K562 (cell line): ENCODE measurements at regions not wholly inside any gene's neighbourhood (a gene's known extent, or its start where the extent isn't known, plus 50 kb on each side); places are given as distances from the start of the nearest gene placed in this dataset.

Experiments used
- BMI1 ChIP-seq: fragments of 150-350 bp; IDR thresholded peaks from 2 replicates; pipeline ENCODE4 v1.6.1; 2014; ENCODE audit warnings: low read length
- NEUROD1 ChIP-seq: fragments of 150-350 bp; IDR thresholded peaks from 2 replicates; pipeline ENCODE4 v1.6.1; 2014; ENCODE audit warnings: borderline replicate concordance, low read length, low read depth; ENCODE audit not compliant: partially characterized antibody
- NR2C1 ChIP-seq, 2 experiments: fragments of 450-650 bp; IDR thresholded peaks; 2 replicates each; pipeline ENCODE4 v1.6.1; 2017; ENCODE audit warnings: mild to moderate bottlenecking in 2 of 2, antibody characterized with exemption in 1 of 2, inconsistent platforms in 1 of 2, missing compliant biosample characterization in 1 of 2, missing genetic modification characterization in 1 of 2
- POLR2AphosphoS5 ChIP-seq: IDR thresholded peaks from 2 replicates; pipeline ENCODE4 v1.6.1; 2011; ENCODE audit warnings: mild to moderate bottlenecking, low read depth, low read length, moderate library complexity; ENCODE audit not compliant: control insufficient read depth, insufficient read depth
- POLR2G ChIP-seq: fragments of 200-400 bp; formaldehyde crosslinking; IDR thresholded peaks from 2 replicates; pipeline ENCODE4 v1.6.1; 2017; ENCODE audit warnings: low read depth, mild to moderate bottlenecking, antibody characterized with exemption, low read length, moderate library complexity
- RNF2 ChIP-seq: sonication (generic); IDR thresholded peaks from 2 replicates; pipeline ENCODE4 v1.6.1; 2016
- SMAD4 ChIP-seq: fragments of 250-450 bp; sonication (Bioruptor Pico); conservative IDR thresholded peaks from 2 replicates; pipeline ENCODE4 v1.8.0; 2021; ENCODE audit warnings: inconsistent platforms, mild to moderate bottlenecking, moderate library complexity
- TAL1 ChIP-seq: fragments of 450-650 bp; IDR thresholded peaks from 2 replicates; pipeline ENCODE4 v1.6.1; 2016; ENCODE audit warnings: mild to moderate bottlenecking
- TARDBP ChIP-seq: fragments of 450-650 bp; IDR thresholded peaks from 2 replicates; pipeline ENCODE4 v1.6.1; 2016
- TCF3 ChIP-seq: sonication (generic); formaldehyde crosslinking; IDR thresholded peaks from 2 replicates; pipeline ENCODE4 v1.4.0; 2020; ENCODE audit warnings: mild to moderate bottlenecking, missing genetic modification reagents
- THRAP3 ChIP-seq: fragments of 450-650 bp; IDR thresholded peaks from 2 replicates; pipeline ENCODE4 v1.6.1; 2016; ENCODE audit warnings: mild to moderate bottlenecking, inconsistent platforms, borderline replicate concordance
- UBTF ChIP-seq, 2 experiments: IDR thresholded peaks; 2 replicates each; pipeline ENCODE4 v1.6.1; 2012; ENCODE audit warnings: improper control_type of control experiment in 2 of 2, low read depth in 2 of 2, low read length in 2 of 2, borderline replicate concordance in 1 of 2
- ZNF277 ChIP-seq: fragments of 250-450 bp; sonication (Bioruptor Pico); IDR thresholded peaks from 2 replicates; pipeline ENCODE4 v1.8.0; 2022; ENCODE audit warnings: inconsistent platforms, mild to moderate bottlenecking, moderate library complexity, borderline replicate concordance
- ZNF280A ChIP-seq: fragments of 450-650 bp; IDR thresholded peaks from 2 replicates; pipeline ENCODE4 v1.6.1; 2018; ENCODE audit warnings: mild to moderate bottlenecking, low read depth; ENCODE audit not compliant: partially characterized antibody
- TF ChIP-seq, protein P1 (sequence below): fragments of 450-650 bp; IDR thresholded peaks from 2 replicates; pipeline ENCODE4 v1.6.1; 2016
- TF ChIP-seq, protein P2 (sequence below): conservative IDR thresholded peaks from 2 replicates; pipeline ENCODE4 v1.6.1; 2011; ENCODE audit warnings: low read depth, mild to moderate bottlenecking, low read length; ENCODE audit not compliant: control insufficient read depth
- TF ChIP-seq, protein P3 (sequence below): fragments of 450-650 bp; IDR thresholded peaks from 2 replicates; pipeline ENCODE4 v1.6.1; 2014; ENCODE audit warnings: low read depth, mild to moderate bottlenecking, moderate library complexity, borderline replicate concordance

DNA sequence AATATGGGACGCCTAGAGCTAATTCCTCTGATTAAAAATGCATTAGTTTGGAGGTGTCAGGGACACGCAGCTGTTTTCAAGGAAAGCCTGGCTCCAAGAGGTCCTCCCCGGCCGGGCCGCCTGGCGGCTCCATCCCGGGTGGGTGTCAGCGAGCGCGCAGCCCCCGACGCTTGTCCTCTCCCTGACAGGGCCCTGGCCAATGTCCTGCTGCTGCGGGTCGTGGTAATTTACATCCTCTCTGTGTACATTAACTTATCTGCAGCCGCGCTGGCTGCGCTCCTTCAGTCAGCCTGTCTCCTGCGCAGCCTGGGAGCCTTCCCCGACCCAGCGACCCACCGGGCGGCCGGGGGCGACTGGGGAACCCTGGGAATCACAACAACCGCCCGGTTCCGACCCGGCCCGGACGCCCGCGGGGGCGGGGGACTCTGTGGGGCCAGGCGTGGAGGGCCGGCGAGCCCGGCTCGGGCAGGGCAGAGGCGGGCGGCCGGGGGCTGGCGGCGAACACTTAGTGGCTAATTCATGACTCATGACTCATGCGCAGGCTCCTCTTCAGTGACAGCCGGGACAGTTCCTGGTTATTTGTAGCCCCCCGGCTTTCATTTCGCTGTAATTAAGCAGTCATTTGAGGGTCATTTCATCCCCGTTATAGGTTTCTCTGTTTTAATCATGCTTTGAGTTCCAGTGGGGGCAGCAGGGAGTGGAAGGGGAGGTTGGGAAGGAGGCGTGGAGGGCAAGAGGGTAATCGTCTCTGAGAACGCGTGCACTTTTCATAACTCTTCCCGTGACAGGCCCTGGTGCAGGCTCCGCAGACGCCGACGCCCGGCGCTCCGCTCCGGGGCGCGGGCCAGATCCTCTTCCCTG is 141.9 kb upstream of the CTAGE1 start (continued):
- TF ChIP-seq ZNF277 (no peak), NEUROD1 (peak; percentile 42), UBTF (IDR thresholded peaks at IDR 0.05; ENCODE audit: borderline replicate concordance in 1 of 2, low read depth in 2 of 2, low read length in 2 of 2) (peak; percentile 87 to 97; a peak in 3 of 4 replicates), TAL1 (no peak), THRAP3 (no peak), TCF3 (CRISPR knock-in tag) (peak; percentile 39), NR2C1 (IDR thresholded peaks at IDR 0.05) (no peak), NR2C1 (tag; IDR thresholded peaks at IDR 0.05) (no peak), SMAD4 (peak; percentile 78), POLR2AphosphoS5 (0 out of 2 replicates have a peak, but pooled peaks have one; percentile 15), RNF2 (no peak), BMI1 (no peak), ZNF280A (no peak), TARDBP (no peak), POLR2G (peak; percentile 93)
- TF ChIP-seq, protein P1, sequence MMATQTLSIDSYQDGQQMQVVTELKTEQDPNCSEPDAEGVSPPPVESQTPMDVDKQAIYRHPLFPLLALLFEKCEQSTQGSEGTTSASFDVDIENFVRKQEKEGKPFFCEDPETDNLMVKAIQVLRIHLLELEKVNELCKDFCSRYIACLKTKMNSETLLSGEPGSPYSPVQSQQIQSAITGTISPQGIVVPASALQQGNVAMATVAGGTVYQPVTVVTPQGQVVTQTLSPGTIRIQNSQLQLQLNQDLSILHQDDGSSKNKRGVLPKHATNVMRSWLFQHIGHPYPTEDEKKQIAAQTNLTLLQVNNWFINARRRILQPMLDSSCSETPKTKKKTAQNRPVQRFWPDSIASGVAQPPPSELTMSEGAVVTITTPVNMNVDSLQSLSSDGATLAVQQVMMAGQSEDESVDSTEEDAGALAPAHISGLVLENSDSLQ: peak; percentile 77
- TF ChIP-seq, protein P2, sequence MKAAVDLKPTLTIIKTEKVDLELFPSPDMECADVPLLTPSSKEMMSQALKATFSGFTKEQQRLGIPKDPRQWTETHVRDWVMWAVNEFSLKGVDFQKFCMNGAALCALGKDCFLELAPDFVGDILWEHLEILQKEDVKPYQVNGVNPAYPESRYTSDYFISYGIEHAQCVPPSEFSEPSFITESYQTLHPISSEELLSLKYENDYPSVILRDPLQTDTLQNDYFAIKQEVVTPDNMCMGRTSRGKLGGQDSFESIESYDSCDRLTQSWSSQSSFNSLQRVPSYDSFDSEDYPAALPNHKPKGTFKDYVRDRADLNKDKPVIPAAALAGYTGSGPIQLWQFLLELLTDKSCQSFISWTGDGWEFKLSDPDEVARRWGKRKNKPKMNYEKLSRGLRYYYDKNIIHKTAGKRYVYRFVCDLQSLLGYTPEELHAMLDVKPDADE: 0 out of 2 replicates have a peak, but pooled peaks have one; percentile 38
- TF ChIP-seq, protein P3, sequence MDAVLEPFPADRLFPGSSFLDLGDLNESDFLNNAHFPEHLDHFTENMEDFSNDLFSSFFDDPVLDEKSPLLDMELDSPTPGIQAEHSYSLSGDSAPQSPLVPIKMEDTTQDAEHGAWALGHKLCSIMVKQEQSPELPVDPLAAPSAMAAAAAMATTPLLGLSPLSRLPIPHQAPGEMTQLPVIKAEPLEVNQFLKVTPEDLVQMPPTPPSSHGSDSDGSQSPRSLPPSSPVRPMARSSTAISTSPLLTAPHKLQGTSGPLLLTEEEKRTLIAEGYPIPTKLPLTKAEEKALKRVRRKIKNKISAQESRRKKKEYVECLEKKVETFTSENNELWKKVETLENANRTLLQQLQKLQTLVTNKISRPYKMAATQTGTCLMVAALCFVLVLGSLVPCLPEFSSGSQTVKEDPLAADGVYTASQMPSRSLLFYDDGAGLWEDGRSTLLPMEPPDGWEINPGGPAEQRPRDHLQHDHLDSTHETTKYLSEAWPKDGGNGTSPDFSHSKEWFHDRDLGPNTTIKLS: peak; percentile 37; the same call in 1 of the 2 replicates
